ENCODE measurements at regions not wholly inside any gene's neighbourhood (a gene's known extent, or its start where the extent isn't known, plus 50 kb on each side); places are given as distances from the start of the nearest gene placed in this dataset.
A peak's percentile ranks its signal among the peaks of the same experiment; 100 is the strongest.

GRCh38 chr9:2367970-2368369, 253.6 kb upstream of the VLDLR start:
- TF ChIP-seq CTCF (conservative IDR thresholded peaks at IDR 0.05; ENCODE audit: low read length): peak; percentile 38; the same call in 1 of the 2 replicates
- no peak for TF ChIP-seq EZH2phosphoT487 (IDR thresholded peaks at IDR 0.05; ENCODE audit: borderline replicate concordance)

All from Loucy (cell line).